T47D (cell line): ENCODE measurements at regions not wholly inside any gene's neighbourhood (a gene's known extent, or its start where the extent isn't known, plus 50 kb on each side); places are given as distances from the start of the nearest gene placed in this dataset.

Experiments used
- DNase-seq, 2 experiments: peaks; one replicate each; pipeline versions ENCODE4 v3.0.0 to v3.0.0-alpha.2; 2011 to 2012; ENCODE audit warnings: low read depth in 1 of 2, low spot score in 1 of 2
- JUND ChIP-seq: IDR thresholded peaks from 2 replicates; pipeline ENCODE4 v1.6.1; 2012; ENCODE audit warnings: low read depth
- in situ Hi-C: cut with HindIII; loops from 2 replicates; pipeline ENCODE4 v1.10.0; 2016; ENCODE audit warnings: low sequenced_read_pairs, low pct_unique_long_range_greater_than_20kb

DNA sequence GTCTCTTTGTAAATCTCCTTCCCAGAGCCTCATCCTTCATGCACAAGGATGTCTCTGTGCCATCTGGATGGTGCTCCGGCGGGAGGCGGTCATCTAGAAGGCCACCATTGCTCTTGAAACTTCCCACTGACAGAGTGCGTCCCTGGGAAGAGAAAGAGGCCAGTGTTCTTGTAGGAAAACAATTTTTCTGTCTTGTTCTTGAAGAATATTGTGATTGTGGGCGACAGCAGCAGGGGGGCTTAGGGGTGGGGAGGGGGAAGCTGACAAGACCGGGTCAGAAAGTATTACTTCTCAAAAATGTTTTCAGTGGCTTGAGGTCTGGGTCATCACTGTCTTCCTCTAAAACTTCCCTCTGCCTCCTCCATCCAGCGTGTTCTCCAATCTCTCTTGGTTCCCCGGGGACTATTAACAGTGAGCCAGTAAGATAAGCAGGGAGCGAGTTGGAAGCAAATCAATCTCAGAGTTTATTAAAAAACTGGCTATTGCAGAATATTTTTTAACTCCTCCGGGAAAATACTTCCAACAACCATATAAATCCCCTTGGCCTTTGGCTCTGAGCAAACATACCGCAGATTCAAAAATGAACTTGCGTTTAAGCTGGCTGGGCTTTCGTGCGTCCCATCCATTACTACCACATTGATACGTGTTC is 597.8 kb upstream of the MGMT start:
- TF ChIP-seq JUND = no peak
- in situ Hi-C loops = no loop called here
- no peak for DNase-seq

DNA sequence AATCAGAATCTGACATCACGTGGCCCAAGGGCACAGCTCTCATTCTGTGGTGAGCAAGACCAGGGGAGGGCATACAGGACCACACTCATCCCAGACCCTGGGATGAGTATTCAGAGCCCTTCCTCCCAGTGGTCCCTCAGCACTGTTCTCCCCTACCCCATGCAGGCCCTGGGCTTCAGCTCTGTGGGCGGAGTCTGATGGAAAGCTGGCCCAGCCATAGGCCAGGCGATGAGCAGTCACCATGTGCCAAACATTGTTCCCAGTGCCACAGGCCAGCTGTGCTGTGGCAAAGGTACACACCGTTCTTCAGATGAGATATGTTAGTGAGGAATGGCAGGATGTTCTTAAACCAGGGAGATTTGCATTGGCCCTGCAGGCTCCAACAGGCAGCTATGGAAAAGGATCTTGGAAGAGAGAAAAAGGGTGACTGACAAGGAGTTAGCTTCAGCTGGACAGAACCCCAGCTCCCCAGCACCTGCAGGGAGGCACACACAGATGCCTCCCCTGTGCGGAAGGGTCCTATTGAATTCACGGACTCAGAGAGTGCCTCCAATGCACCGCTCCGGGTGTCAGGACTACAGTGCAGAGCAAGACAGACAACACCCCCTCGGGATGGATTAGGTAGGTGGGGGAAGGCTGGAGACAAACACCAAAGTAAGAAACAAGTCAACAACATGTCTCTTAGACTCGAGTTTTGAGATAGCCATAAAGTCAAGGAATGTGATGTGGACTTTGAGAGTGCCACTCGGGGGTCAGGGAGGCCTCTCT is 596.0 kb upstream of the MGMT start:
- in situ Hi-C loops = no loop called here
- DNase-seq = no peak
- TF ChIP-seq JUND = no peak

DNA sequence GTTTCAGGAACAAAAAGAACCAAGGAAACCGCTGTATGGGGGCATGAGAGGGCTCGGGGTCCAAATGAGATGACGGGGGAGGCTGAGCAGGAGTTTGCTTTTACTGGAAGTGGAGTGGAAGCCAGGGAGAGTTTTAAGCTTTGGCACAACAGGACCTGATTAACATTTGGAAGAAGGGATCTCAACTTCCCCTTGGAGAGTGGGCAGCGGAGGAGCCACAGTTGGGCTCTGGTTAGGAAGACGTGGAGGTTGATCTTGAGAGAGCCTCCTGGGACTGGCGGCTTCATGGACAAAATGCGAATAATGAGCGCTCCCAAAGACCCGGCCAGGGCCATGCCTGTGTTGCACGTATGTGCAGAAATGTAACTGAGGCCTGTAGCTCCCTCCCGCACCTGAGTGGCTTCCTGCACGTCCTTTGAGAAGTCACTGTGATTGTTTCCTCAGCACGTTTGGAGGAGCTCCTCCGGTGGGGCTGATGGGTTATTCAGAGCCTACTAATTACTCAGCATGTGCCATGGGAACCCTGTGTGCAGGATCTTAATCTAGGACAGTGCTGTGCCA is 595.3 kb upstream of the MGMT start:
- no peak for TF ChIP-seq JUND
- DNase-seq = no peak
- in situ Hi-C loops = no loop called here

DNA sequence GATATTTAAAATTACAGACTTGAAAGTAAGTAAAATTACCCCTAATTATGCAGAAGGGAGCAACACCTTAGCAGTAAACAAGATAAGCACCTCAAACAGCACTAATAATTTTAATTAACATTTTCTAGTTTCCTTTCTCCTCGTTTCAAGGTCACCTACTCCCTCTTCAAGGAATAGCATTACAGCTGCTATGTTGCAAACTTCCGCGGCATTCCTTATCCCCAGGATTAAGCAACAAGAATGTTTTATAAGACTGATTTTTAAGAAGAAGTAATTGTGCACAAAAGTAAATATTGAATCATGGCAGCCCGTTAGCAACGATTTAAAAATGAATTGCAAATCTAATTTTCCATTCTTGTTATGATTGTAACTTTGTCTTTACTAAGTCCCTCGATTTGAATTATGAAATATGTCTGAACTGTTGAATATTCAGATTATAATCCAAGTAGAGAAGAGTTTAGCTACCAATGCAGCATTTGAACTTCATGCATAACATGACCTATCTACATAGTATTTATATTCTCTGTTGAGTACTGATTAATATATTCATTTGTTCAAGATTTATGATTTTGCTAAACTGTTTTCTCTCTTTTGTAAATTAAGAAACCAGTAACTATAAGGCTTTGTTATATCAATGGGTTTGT is 593.5 kb upstream of the MGMT start:
- in situ Hi-C loops = no loop called here
- no peak for DNase-seq
- TF ChIP-seq JUND = no peak

DNA sequence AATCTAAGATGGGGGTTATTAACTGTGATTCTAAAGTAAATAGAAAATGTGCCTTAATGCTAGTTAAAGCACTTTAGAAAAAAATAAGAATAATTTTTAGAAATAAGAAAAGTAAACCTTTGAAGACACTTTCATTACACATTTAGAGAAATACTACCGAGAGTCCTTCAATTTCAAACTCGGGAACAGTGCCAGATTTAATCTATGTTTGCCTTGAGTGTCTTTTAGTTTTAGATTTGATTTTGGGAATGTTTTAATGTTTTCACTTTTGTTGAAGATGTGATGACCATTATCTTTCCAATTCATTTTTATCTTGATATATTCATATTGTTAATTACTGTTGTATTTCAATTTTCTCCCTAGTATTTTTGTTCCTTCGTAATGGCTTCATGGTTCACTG is 592.7 kb upstream of the MGMT start:
- TF ChIP-seq JUND = no peak
- DNase-seq = no peak
- in situ Hi-C loops = no loop called here

DNA sequence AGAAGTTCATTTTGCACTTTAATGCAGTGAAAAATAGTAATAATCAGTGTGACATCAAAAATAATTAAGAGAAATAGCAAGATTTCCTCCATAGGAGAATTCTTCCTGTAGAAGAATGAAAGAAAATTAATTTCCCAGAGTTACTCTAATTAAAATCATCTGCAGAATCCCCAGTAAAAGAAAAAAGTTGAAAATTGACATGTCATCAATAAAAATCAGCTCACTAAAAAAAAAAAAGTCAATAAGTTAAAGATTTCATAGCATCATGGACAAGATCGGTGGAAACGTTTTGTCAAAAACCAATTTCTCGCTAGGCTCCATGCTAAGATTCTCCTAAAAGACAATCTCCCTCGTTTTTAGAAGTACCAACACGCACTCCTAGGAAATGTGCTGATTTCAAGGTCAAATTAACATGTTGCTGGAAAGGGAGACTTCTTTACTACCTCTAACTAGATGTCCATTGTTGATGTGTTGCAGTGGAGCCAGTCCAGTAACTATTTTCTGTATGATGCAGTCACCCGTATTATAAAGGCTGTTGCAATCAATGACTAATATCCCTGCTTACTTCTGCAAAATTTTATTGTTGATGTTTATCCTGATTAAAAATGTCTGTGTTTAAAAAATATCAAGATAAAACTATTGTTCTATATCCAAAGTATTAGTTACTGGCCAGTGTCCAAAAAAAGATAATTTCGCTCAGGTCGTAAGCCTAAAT is 591.9 kb upstream of the MGMT start:
- no peak for TF ChIP-seq JUND
- DNase-seq = no peak
- in situ Hi-C loops = no loop called here

DNA sequence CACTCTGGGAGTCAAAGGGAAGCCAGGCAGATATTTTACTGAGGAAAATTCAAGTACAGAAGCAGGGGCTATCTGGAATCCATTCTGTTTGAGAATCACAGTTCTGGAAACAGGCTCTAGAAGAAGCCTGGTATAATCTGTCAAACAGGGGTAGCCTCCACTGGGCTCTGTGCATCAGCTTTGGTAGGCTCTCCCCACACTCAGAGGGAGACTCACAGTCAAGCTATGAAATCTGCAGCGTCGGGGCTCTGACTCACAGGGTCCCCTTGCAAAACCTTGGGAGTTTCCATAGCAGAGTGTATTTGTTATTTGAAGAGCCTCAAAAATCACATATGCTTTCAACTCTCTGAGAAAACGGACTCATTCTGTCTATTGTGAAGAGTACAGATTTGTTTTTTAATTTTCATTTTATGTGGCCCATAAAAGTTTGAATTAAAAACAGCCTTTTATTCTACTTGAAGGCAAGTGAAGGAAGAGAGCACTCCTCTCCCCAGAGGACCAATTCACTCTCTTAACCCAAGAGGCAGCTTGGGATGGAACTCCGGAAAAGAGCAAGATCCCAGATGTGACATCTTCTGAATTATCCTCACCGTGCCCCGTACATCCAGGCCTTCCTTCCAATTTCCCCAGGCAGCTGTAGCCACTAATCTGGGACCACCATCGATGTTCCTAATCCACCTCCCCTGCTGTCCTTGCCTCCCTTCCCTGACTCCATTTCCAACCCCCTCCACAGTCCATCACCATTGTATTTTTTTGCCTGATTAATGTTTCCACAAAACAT is 590.9 kb upstream of the MGMT start:
- no peak for TF ChIP-seq JUND
- in situ Hi-C loops = no loop called here
- DNase-seq = no peak

DNA sequence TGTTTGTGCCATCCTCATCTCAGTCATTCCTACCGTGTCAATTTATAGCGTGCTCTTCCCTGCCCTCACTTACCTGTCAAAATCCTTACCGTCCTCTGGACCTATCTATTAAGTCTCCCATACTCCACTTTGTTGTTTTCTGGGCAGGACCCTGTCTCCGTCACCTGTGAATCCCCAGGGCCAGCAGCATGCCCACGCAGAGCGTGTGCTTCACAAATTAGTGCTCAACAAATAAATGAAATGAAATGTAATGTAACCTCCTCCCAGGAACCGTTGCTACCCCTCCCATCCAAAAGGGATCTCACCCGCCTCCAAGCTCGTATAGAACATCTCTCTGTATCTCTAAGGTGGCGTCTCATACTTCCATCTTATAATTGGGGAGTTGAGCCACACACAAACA is 589.9 kb upstream of the MGMT start:
- in situ Hi-C loops = no loop called here
- no peak for TF ChIP-seq JUND
- DNase-seq = no peak

DNA sequence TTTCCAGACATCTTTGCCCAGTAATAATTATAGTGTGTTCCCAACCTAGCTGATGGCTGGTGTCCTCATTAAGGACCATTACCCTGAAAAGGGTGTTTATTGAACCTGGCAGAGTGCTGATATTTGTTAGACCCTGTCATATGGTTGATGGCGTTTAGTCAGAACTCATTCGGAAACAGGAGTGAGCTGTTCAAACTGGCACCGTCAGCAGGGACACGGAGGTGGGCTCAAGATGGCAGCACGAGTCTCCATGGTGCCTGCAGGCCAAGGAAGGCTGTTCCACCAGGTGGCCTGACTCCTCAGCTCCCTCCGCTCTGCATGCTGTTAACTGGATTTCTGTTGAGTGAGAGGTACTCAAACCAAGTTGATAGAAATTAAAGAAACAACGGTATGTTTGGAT is 589.1 kb upstream of the MGMT start:
- in situ Hi-C loops = no loop called here
- no peak for DNase-seq
- no peak for TF ChIP-seq JUND

DNA sequence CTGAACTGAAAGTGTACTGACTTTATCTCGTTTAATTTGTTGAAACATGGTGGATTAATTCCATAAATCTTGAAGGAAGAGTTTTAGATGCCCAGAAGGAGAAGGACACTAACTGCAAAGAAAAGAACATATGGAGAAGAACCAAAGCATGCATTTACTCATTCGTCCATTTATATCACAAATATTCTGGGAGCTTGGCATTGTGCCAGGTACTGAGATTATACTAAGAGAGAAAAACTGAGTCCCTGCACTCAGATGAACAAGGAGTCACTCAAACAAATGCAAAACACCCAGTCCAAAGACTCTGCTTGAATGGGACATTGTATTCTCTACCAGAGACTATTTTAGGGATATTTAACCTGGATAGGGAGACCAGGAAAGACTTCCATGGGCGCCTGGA is 588.0 kb upstream of the MGMT start:
- in situ Hi-C loops = no loop called here
- no peak for TF ChIP-seq JUND
- no peak for DNase-seq

DNA sequence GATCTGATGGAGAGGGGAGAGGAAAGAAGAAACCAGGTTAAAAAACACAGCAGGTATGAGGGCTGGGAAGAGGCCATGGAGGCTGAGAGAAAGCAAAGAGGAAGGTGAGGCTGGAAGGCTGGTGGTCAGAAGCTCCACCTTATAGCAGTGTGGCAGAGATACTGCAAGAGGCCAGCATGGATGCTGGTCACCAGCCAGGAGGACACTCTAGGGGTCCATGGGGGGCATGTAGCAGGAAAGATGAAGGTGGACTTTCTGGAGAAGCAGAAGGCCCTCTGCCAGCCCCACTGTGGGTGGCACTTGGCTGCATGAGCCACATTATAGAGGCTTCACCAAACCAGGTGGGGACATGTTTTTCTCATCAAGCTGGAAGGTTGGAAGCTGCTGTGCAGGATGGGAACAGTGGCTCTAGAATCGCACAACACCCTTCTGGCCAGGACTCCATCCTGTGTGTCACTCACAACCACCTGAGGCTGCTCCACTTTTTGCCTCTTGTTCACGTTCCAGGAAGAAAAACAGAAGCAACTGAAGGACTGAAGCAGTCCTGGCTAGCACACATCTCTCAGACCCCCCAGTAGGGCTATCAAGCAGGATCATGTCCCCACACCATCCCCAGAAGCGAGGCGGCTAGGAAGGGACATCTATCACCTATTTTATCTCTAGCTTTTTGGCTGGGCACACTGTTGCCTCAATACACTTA is 587.5 kb upstream of the MGMT start:
- DNase-seq = no peak
- in situ Hi-C loops = no loop called here
- no peak for TF ChIP-seq JUND
